ENCODE measurements at regions not wholly inside any gene's neighbourhood (a gene's known extent, or its start where the extent isn't known, plus 50 kb on each side); places are given as distances from the start of the nearest gene placed in this dataset.

DNA sequence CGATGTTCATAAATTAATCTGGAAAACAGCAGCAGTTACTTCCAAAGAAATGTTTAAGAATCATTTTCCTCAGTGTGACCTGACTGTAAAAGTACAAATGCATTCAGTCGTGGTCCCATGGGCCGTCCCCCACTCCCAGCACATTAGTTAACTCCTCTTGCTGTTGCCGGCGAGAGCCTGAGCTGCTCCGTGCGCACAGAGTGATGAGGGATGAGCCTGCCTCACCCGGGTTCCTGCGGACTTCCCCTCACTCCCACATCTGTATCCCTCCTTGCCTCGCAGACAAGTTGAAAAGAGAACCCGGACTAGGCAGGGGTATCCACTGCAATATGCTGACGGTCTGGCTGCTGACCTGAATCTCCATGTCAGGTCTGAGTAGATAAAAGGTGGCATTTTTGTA, 861.7 kb upstream of the NR2F2 start:
- TF ChIP-seq NFE2L1 (CRISPR knock-in tag; IDR thresholded peaks at IDR 0.05) (no peak), NR1H2 (CRISPR knock-in tag; IDR thresholded peaks at IDR 0.05) (no peak), FOXK1 (CRISPR knock-in tag; IDR thresholded peaks at IDR 0.05) (no peak), ZNF263 (CRISPR knock-in tag; IDR thresholded peaks at IDR 0.05; ENCODE audit: low read depth) (no peak), SP1 (CRISPR knock-in tag; conservative IDR thresholded peaks at IDR 0.05) (no peak), CREM (CRISPR knock-in tag; IDR thresholded peaks at IDR 0.05) (no peak)
- TF ChIP-seq, protein P1, sequence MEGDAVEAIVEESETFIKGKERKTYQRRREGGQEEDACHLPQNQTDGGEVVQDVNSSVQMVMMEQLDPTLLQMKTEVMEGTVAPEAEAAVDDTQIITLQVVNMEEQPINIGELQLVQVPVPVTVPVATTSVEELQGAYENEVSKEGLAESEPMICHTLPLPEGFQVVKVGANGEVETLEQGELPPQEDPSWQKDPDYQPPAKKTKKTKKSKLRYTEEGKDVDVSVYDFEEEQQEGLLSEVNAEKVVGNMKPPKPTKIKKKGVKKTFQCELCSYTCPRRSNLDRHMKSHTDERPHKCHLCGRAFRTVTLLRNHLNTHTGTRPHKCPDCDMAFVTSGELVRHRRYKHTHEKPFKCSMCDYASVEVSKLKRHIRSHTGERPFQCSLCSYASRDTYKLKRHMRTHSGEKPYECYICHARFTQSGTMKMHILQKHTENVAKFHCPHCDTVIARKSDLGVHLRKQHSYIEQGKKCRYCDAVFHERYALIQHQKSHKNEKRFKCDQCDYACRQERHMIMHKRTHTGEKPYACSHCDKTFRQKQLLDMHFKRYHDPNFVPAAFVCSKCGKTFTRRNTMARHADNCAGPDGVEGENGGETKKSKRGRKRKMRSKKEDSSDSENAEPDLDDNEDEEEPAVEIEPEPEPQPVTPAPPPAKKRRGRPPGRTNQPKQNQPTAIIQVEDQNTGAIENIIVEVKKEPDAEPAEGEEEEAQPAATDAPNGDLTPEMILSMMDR (IDR thresholded peaks at IDR 0.05): no peak
- TF ChIP-seq, protein P2, sequence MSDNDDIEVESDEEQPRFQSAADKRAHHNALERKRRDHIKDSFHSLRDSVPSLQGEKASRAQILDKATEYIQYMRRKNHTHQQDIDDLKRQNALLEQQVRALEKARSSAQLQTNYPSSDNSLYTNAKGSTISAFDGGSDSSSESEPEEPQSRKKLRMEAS (CRISPR knock-in tag; IDR thresholded peaks at IDR 0.05): no peak
- TF ChIP-seq, protein P3, sequence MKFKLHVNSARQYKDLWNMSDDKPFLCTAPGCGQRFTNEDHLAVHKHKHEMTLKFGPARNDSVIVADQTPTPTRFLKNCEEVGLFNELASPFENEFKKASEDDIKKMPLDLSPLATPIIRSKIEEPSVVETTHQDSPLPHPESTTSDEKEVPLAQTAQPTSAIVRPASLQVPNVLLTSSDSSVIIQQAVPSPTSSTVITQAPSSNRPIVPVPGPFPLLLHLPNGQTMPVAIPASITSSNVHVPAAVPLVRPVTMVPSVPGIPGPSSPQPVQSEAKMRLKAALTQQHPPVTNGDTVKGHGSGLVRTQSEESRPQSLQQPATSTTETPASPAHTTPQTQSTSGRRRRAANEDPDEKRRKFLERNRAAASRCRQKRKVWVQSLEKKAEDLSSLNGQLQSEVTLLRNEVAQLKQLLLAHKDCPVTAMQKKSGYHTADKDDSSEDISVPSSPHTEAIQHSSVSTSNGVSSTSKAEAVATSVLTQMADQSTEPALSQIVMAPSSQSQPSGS (CRISPR knock-in tag; IDR thresholded peaks at IDR 0.05; ENCODE audit: borderline replicate concordance, low read depth): no peak
- TF ChIP-seq, protein P4, sequence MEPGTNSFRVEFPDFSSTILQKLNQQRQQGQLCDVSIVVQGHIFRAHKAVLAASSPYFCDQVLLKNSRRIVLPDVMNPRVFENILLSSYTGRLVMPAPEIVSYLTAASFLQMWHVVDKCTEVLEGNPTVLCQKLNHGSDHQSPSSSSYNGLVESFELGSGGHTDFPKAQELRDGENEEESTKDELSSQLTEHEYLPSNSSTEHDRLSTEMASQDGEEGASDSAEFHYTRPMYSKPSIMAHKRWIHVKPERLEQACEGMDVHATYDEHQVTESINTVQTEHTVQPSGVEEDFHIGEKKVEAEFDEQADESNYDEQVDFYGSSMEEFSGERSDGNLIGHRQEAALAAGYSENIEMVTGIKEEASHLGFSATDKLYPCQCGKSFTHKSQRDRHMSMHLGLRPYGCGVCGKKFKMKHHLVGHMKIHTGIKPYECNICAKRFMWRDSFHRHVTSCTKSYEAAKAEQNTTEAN (CRISPR knock-in tag; IDR thresholded peaks at IDR 0.05): no peak
